GM18868 (cell line): ENCODE measurements at regions not wholly inside any gene's neighbourhood (a gene's known extent, or its start where the extent isn't known, plus 50 kb on each side); places are given as distances from the start of the nearest gene placed in this dataset.

Experiments used
- ATAC-seq: cut with Tn5 transposase; IDR thresholded peaks from one replicate; pipeline ENCODE4 v1.9.1; 2021; ENCODE audit warnings: mild to moderate bottlenecking, moderate library complexity; ENCODE audit not compliant: unreplicated experiment

GRCh38 chr2:18684206-18685038 lies 95.1 kb upstream of the NT5C1B start:
- no peak for ATAC-seq

- ATAC-seq, result no peak
Observed at GRCh38 chr2:18682681-18683080, 93.3 kb upstream of the NT5C1B start.

- no peak for ATAC-seq
Observed at GRCh38 chr2:18677280-18677679, 87.9 kb upstream of the NT5C1B start.

- no peak for ATAC-seq
Observed at GRCh38 chr2:18674309-18674708, 84.9 kb upstream of the NT5C1B start.

- ATAC-seq, result no peak
Observed at GRCh38 chr2:18671363-18671762, 82.0 kb upstream of the NT5C1B start.

GRCh38 chr2:18668221-18668620 lies 78.9 kb upstream of the NT5C1B start:
- no peak for ATAC-seq

- no peak for ATAC-seq
Observed at GRCh38 chr2:18664421-18664820, 75.1 kb upstream of the NT5C1B start.

- ATAC-seq, result no peak
Observed at GRCh38 chr2:18663861-18664260, 74.5 kb upstream of the NT5C1B start.

- ATAC-seq, result no peak
Observed at GRCh38 chr2:18662689-18663088, 73.3 kb upstream of the NT5C1B start.

- no peak for ATAC-seq
Observed at GRCh38 chr2:18659915-18660314, 70.5 kb upstream of the NT5C1B start.

- ATAC-seq, result no peak
Observed at GRCh38 chr2:18656048-18656447, 66.7 kb upstream of the NT5C1B start.

- ATAC-seq, result no peak
Observed at GRCh38 chr2:18651842-18652774, 62.7 kb upstream of the NT5C1B start.

- ATAC-seq, result no peak
Observed at GRCh38 chr2:18650221-18650620, 60.9 kb upstream of the NT5C1B start.

- no peak for ATAC-seq
Observed at GRCh38 chr2:18649502-18650135, 60.2 kb upstream of the NT5C1B start.

GRCh38 chr2:18648161-18648560 lies 58.8 kb upstream of the NT5C1B start:
- no peak for ATAC-seq

GRCh38 chr2:18647731-18648130 lies 58.4 kb upstream of the NT5C1B start:
- no peak for ATAC-seq

- ATAC-seq, result no peak
Observed at GRCh38 chr2:18645315-18645714, 55.9 kb upstream of the NT5C1B start.

- ATAC-seq, result no peak
Observed at GRCh38 chr2:18644115-18644462, 54.7 kb upstream of the NT5C1B start.

GRCh38 chr2:18643326-18644114 lies 54.2 kb upstream of the NT5C1B start:
- no peak for ATAC-seq

GRCh38 chr2:18641823-18642222 lies 52.5 kb upstream of the NT5C1B start:
- ATAC-seq, result no peak
